ENCODE measurements at regions not wholly inside any gene's neighbourhood (a gene's known extent, or its start where the extent isn't known, plus 50 kb on each side); places are given as distances from the start of the nearest gene placed in this dataset.

DNA sequence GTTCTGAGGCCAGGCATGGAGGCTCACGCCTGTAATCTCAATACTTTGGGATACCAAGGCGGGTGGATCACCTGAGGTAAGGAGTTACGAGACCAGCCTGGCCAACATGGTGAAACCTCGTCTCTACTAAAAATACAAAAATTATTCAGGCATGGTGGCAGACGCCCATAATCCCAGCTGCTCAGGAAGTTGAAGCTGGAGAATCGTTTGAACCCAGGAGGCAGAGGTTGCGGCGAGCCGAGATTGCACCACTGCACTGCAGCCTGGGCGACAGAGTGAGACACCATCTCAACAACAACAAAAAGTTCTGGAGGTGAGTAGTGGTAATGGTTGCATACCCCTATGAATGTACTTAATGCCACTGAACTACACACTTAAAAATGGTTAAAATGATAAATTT, 60.3 kb upstream of the SP4 start:
- TF ChIP-seq CTCF (IDR thresholded peaks at IDR 0.05) (no peak), EZH2 (IDR thresholded peaks at IDR 0.05) (no peak), EZH2phosphoT487 (IDR thresholded peaks at IDR 0.05) (no peak)

All from neural progenitor cell (in vitro differentiated cells).